CD4-positive, alpha-beta T cell treated with Interleukin-15 for 1 hour (primary cell): ENCODE measurements at regions not wholly inside any gene's neighbourhood (a gene's known extent, or its start where the extent isn't known, plus 50 kb on each side); places are given as distances from the start of the nearest gene placed in this dataset.

Source experiments
- DNase-seq: peaks from one replicate; pipeline ENCODE4 v3.0.0-alpha.2; 2020

- DNase-seq, result no peak
Measured at GRCh38 chr6:168384045-168385036, 56.6 kb upstream of the SMOC2 start.

GRCh38 chr6:168385037-168385759 lies 55.8 kb upstream of the SMOC2 start:
- DNase-seq, result no peak

DNA sequence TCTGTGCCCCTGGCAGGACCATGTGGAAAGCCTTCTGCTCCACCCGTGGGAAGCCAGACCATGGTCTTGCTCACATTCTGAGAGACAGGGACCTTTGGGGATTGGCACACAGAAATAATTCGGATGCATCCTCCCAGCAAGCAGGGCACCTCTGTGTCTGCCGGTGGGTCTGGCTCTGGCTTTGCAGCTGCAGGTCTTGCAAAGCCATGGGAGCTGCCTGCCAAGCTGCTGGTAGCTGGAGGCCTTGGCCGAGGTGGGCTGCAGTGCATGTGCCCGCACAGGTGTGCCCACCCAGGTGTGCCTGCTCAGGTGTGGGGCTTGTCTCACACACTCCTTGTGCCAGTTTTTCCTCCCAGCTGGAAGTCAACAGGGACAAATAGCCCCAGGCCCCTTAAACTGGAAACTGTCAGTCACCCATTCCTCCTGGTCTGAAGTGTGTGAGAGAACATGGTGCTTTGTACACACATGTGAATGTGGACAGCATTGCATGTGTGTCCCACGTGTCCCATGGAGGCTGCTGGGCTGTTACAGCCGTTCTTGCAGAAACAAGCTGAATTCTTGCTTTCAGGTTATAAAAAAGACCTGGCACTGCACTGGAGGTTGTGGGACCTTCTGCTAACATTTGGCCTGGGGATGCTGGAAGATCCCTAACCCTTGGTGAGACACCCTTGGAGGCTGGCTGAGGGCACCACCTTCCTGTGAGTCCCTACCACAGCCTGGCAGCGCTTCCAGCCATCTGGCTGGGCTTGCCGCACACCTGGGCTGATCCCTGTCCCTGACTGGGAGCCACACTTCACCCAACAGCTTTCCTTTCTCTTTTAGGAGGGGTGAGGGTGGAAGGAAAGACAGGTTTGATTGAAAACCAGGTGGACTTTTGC lies 54.9 kb upstream of the SMOC2 start:
- no peak for DNase-seq

DNA sequence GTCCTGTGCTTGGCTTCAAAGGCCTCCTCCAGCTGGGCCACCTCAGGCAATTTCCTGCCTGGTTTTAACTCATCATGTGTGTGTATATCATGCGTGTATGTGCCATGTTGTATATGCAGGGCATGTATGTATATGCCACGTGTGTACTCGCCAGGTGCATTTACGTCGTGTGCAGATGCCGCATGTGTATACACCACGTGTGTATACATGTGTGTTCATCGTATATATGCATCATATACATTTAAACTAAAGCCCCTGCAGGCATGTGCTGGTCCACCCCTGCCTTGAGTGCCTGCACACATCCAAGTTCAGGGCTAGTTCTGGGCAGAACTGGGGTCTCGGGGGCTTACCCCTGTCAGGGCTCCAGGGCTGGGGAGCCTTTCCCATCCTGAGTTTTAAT lies 54.0 kb upstream of the SMOC2 start:
- no peak for DNase-seq

DNA sequence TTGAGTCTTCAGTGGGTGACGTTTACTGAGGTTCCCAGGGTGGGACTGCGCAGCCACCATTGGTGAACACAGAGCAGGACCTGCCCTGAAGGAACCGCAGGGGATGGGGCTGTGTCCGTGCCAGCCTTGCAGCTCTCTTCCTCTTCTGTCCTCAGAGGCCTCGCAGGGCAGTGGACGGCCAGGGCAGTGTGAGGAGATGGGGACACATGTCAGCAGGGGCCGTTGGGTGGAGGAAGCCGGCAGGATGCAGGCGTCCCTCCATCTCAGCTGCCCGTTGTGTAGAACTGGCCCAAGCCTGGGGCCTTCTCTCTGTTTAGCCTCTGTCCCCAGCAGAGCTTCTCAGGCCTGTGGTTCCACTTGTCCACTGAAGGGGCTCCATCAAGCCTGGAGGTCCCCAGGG lies 53.6 kb upstream of the SMOC2 start:
- DNase-seq, result no peak

GRCh38 chr6:168387911-168388310 lies 53.1 kb upstream of the SMOC2 start:
- DNase-seq, result no peak

GRCh38 chr6:168388641-168389633 lies 52.0 kb upstream of the SMOC2 start:
- no peak for DNase-seq

GRCh38 chr6:168390749-168391420 lies 50.1 kb upstream of the SMOC2 start:
- no peak for DNase-seq
